OCI-LY3 (cell line): ENCODE measurements at regions not wholly inside any gene's neighbourhood (a gene's known extent, or its start where the extent isn't known, plus 50 kb on each side); places are given as distances from the start of the nearest gene placed in this dataset.

Experiments used
- H2AFZ ChIP-seq: fragments of 200-600, 300-600 bp; shearing (Covaris generic); 2 replicates; pipeline ENCODE4 v1.6.0; 2014; ENCODE audit warnings: antibody characterized with exemption, low read depth, low read length
- H3K27ac ChIP-seq: fragments of 200-600, 300-600 bp; sonication (generic); 2 replicates; pipeline ENCODE4 v1.5.1; 2014; ENCODE audit warnings: mild to moderate bottlenecking, low read length, moderate library complexity, mixed read lengths
- H3K27me3 ChIP-seq: fragments of 200-600, 300-600 bp; sonication (generic); 2 replicates; pipeline ENCODE4 v1.6.1; 2014; ENCODE audit warnings: low read depth, low read length, mixed read lengths
- H3K36me3 ChIP-seq: fragments of 200-600, 300-600 bp; sonication (generic); replicated peaks from 2 replicates; pipeline ENCODE3; 2014; ENCODE audit warnings: low read depth, low read length, mixed read lengths
- H3K4me1 ChIP-seq: fragments of 300-600, 200-600 bp; sonication (generic); 2 replicates; pipeline ENCODE4 v1.6.1; 2014; ENCODE audit warnings: low read length, mixed read lengths
- H3K4me2 ChIP-seq: fragments of 200-600, 300-600 bp; sonication (generic); 2 replicates; pipeline ENCODE4 v1.6.1; 2014; ENCODE audit warnings: low read length, mixed read lengths
- H3K4me3 ChIP-seq: fragments of 300-600, 200-600 bp; sonication (generic); 2 replicates; pipeline ENCODE4 v1.5.1; 2014; ENCODE audit warnings: antibody characterized with exemption, mild to moderate bottlenecking, low read length, moderate library complexity
- H3K79me2 ChIP-seq: fragments of 300-600, 200-600 bp; shearing (Covaris generic); 2 replicates; pipeline ENCODE4 v1.6.1; 2014; ENCODE audit warnings: mild to moderate bottlenecking, low read length, mixed read lengths
- H3K9ac ChIP-seq: fragments of 300-600, 200-600 bp; shearing (Covaris generic); 2 replicates; pipeline ENCODE4 v1.6.0; 2014; ENCODE audit warnings: mild to moderate bottlenecking, low read length, moderate library complexity
- H3K9me3 ChIP-seq: fragments of 200-600, 300-600 bp; shearing (Covaris generic); 2 replicates; pipeline ENCODE4 v1.6.1; 2014; ENCODE audit warnings: low read length, mixed read lengths; ENCODE audit not compliant: insufficient read depth
- H4K20me1 ChIP-seq: fragments of 200-600, 300-600 bp; sonication (generic); 2 replicates; pipeline ENCODE4 v1.6.1; 2016; ENCODE audit warnings: low read length, mixed read lengths; ENCODE audit not compliant: insufficient read depth
- EZH2phosphoT487 ChIP-seq: fragments of 200-600 bp; shearing (Covaris generic); IDR thresholded peaks from 2 replicates; pipeline ENCODE4 v1.6.1; 2018; ENCODE audit warnings: antibody characterized with exemption, mixed run types, low read depth
- TF ChIP-seq, protein P1 (sequence below): fragments of 200-600, 300-600 bp; sonication (generic); IDR thresholded peaks from 2 replicates; pipeline ENCODE4 v1.5.1; 2014; ENCODE audit warnings: antibody characterized with exemption, low read length, low read depth

DNA sequence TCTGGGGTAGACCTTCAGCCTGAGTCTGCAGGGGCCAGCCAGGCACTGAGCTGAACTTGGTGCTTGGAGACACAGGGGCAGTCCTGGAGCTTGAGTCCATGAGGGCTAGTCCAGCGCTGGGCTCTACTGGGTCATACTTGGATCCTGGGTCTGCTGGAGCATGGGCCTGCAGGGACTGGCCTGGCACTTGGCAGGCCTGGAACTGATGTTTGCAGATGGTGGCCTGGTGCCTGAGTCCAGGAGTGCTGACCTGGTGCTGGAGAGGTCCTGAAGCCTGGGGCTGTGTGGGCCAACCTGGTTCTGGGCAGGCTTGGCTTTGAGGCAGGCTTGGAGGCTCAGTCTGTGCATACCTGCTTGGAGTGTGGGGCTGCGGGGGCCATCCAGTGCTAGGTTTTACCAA lies 143.4 kb upstream of the DSCAM start:
- Histone ChIP-seq H3K27ac (no peak overlapping the region), H3K4me2 (no peak overlapping the region), H3K4me3 (no peak overlapping the region), H3K27me3 (no peaks in the 10 kb centered on the region), H3K9me3 (no peaks in the 10 kb centered on the region), H2AFZ (no peak overlapping the region), H4K20me1 (no peaks in the 10 kb centered on the region), H3K9ac (no peak overlapping the region), H3K36me3 (no peaks in the 10 kb centered on the region), H3K79me2 (no peaks in the 10 kb centered on the region), H3K4me1 (no peaks in the 10 kb centered on the region)
- no peak for TF ChIP-seq EZH2phosphoT487
- TF ChIP-seq, protein P1, sequence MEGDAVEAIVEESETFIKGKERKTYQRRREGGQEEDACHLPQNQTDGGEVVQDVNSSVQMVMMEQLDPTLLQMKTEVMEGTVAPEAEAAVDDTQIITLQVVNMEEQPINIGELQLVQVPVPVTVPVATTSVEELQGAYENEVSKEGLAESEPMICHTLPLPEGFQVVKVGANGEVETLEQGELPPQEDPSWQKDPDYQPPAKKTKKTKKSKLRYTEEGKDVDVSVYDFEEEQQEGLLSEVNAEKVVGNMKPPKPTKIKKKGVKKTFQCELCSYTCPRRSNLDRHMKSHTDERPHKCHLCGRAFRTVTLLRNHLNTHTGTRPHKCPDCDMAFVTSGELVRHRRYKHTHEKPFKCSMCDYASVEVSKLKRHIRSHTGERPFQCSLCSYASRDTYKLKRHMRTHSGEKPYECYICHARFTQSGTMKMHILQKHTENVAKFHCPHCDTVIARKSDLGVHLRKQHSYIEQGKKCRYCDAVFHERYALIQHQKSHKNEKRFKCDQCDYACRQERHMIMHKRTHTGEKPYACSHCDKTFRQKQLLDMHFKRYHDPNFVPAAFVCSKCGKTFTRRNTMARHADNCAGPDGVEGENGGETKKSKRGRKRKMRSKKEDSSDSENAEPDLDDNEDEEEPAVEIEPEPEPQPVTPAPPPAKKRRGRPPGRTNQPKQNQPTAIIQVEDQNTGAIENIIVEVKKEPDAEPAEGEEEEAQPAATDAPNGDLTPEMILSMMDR = no peak

DNA sequence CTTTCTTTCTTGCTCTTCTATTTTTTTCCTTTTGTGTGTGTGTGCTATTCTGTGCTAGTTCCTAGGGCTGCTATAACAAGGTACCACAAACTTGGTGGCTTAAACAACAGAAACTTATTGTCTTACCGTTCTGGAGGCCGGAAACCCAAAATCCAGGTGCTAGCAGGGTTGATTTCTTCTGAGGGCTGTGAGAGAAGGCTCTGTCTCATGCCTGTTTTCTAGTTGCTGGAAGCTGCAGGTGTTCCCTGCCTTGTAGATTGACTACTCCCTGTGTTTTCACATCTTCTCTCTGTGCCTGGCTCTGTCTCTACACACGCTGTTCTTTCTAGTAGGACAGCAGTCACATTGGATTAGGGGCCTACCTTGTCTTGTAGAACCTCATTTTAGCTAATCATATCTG lies 150.9 kb upstream of the DSCAM start:
- no peak overlapping the region for H3K27ac ChIP-seq
- no peaks in the 10 kb centered on the region for H4K20me1 ChIP-seq
- no peaks in the 10 kb centered on the region for H3K36me3 ChIP-seq
- H3K27me3 ChIP-seq = no peaks in the 10 kb centered on the region
- H3K79me2 ChIP-seq = no peaks in the 10 kb centered on the region
- no peak for TF ChIP-seq EZH2phosphoT487
- TF ChIP-seq, protein P1 = no peak
- H3K4me2 ChIP-seq = no peak overlapping the region
- no peak overlapping the region for H3K9ac ChIP-seq
- H3K4me3 ChIP-seq = no peak overlapping the region
- H3K4me1 ChIP-seq = no peaks in the 10 kb centered on the region
- no peak overlapping the region; the same call in 1 of the 2 replicates for H2AFZ ChIP-seq
- H3K9me3 ChIP-seq = peaks cover 5% of the 10 kb centered on the region; the same call in 1 of the 2 replicates

DNA sequence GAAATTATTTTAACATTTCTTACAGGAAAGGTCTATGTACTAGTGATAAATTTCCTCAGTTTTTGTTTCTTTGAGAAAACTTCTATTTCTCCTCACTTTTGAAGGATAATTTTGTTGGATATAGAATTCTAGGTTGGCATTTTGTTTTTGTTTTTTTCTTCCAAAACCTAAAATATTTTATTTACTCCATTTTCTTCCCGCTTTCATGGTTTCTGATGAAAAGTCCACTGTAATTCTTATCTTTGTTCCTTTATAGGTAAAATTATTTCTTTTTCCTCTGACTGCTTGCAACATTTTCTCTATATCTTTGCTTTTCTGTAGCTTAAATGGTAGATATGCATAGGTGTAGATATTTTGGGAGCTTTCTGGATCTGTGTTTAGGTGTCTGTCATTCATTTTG lies 153.9 kb upstream of the DSCAM start:
- Histone ChIP-seq H3K4me3 (no peak overlapping the region), H3K27ac (no peak overlapping the region), H3K4me1 (no peaks in the 10 kb centered on the region), H2AFZ (no peak overlapping the region), H3K9ac (no peak overlapping the region), H4K20me1 (no peaks in the 10 kb centered on the region), H3K9me3 (peaks cover 5% of the 10 kb centered on the region; the same call in 1 of the 2 replicates), H3K36me3 (no peaks in the 10 kb centered on the region), H3K79me2 (no peaks in the 10 kb centered on the region), H3K4me2 (no peak overlapping the region), H3K27me3 (no peaks in the 10 kb centered on the region)
- no peak for TF ChIP-seq EZH2phosphoT487
- TF ChIP-seq, protein P1 = no peak

DNA sequence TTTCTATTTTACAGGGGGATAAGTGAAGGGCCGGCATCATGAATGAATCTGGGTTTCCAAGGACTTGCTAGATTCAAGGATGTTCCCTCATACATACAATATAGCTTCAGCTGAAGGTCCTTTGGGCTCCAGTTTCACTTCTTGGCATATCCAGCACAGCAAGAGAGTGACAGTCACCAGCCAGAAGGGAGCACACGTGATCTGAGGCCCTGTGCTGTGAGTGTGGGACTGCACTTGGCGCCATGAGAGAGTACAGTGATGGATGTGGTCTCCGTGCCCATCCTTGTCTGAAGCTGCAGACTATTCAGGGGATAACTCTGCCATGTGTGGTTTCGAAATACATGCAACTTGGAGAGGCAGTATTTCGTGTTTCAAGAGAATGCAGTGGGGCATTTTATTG lies 159.7 kb upstream of the DSCAM start:
- no peak overlapping the region for H3K9ac ChIP-seq
- no peaks in the 10 kb centered on the region for H3K36me3 ChIP-seq
- H3K27me3 ChIP-seq = no peaks in the 10 kb centered on the region
- H3K79me2 ChIP-seq = no peaks in the 10 kb centered on the region
- no peak overlapping the region; the same call in 1 of the 2 replicates for H2AFZ ChIP-seq
- H4K20me1 ChIP-seq = no peaks in the 10 kb centered on the region
- no peak overlapping the region for H3K4me2 ChIP-seq
- no peaks in the 10 kb centered on the region for H3K9me3 ChIP-seq
- peaks cover 17% of the 10 kb centered on the region for H3K4me1 ChIP-seq
- H3K27ac ChIP-seq = no peak overlapping the region
- TF ChIP-seq, protein P1 = no peak
- TF ChIP-seq EZH2phosphoT487 = no peak
- H3K4me3 ChIP-seq = no peak overlapping the region
